Neural progenitor cell (in vitro differentiated cells): ENCODE measurements at regions not wholly inside any gene's neighbourhood (a gene's known extent, or its start where the extent isn't known, plus 50 kb on each side); places are given as distances from the start of the nearest gene placed in this dataset.

Source experiments
- DNase-seq: peaks from one replicate; pipeline ENCODE4 v3.0.0-alpha.2; 2016; ENCODE audit warnings: low spot score
- H2AFZ ChIP-seq: fragments of 200-600 bp; sonication (generic); replicated peaks from 2 replicates; pipeline ENCODE4 v1.6.1; 2016; ENCODE audit warnings: antibody characterized with exemption
- H3F3A ChIP-seq: fragments of 200-600 bp; sonication (generic); 2 replicates; pipeline ENCODE4 v1.6.1; 2016; ENCODE audit warnings: antibody characterized with exemption, low read depth
- H3K27ac ChIP-seq: fragments of 200-600 bp; sonication (generic); 2 replicates; pipeline ENCODE4 v1.5.1; 2016; ENCODE audit warnings: mild to moderate bottlenecking
- H3K27me3 ChIP-seq: fragments of 200-600 bp; sonication (generic); 2 replicates; pipeline ENCODE4 v1.6.1; 2016; ENCODE audit warnings: mild to moderate bottlenecking, moderate library complexity
- H3K36me3 ChIP-seq: fragments of 200-600 bp; sonication (generic); 2 replicates; pipeline ENCODE4 v1.5.1; 2016
- H3K4me1 ChIP-seq: fragments of 200-600 bp; sonication (generic); 2 replicates; pipeline ENCODE4 v1.6.1; 2016; ENCODE audit warnings: mixed run types
- H3K4me2 ChIP-seq: fragments of 200-600 bp; sonication (generic); 2 replicates; pipeline ENCODE4 v1.6.1; 2016
- H3K4me3 ChIP-seq: fragments of 200-600 bp; sonication (generic); 2 replicates; pipeline ENCODE4 v1.5.1; 2016
- H3K79me2 ChIP-seq: fragments of 200-600 bp; sonication (generic); 2 replicates; pipeline ENCODE4 v1.6.1; 2016; ENCODE audit warnings: low read depth
- H3K9ac ChIP-seq: fragments of 200-600 bp; sonication (generic); 2 replicates; pipeline ENCODE4 v1.6.1; 2016
- H3K9me3 ChIP-seq: fragments of 200-600 bp; sonication (generic); 2 replicates; pipeline ENCODE4 v1.5.1; 2016; ENCODE audit warnings: low read depth
- H4K20me1 ChIP-seq: fragments of 200-600 bp; sonication (generic); 2 replicates; pipeline ENCODE4 v1.6.1; 2016; ENCODE audit warnings: low read depth
- H3K27ac Mint-ChIP-seq: 3 replicates; pipeline ENCODE4 v1.8.0; 2021; ENCODE audit warnings: mixed read lengths
- H3K27me3 Mint-ChIP-seq: 2 replicates; pipeline ENCODE4 v1.8.0; 2022; ENCODE audit warnings: low read depth, mild to moderate bottlenecking, inconsistent platforms, moderate library complexity, mixed read lengths; ENCODE audit not compliant: insufficient read depth
- H3K36me3 Mint-ChIP-seq: 3 replicates; pipeline ENCODE4 v1.8.0; 2021; ENCODE audit warnings: mixed read lengths
- H3K4me1 Mint-ChIP-seq: 3 replicates; pipeline ENCODE4 v1.8.0; 2021; ENCODE audit warnings: mixed read lengths
- H3K4me3 Mint-ChIP-seq: 3 replicates; pipeline ENCODE4 v1.8.0; 2021; ENCODE audit warnings: mild to moderate bottlenecking, moderate library complexity, mixed read lengths
- H3K9me3 Mint-ChIP-seq: 3 replicates; pipeline ENCODE4 v1.8.0; 2020; ENCODE audit warnings: mixed read lengths
- CTCF ChIP-seq: fragments of 200-600 bp; sonication (generic); IDR thresholded peaks from 2 replicates; pipeline ENCODE4 v1.5.1; 2017; ENCODE audit warnings: antibody characterized with exemption, mild to moderate bottlenecking
- EZH2 ChIP-seq: fragments of 200-600 bp; sonication (generic); IDR thresholded peaks from 2 replicates; pipeline ENCODE4 v1.6.1; 2017; ENCODE audit warnings: antibody characterized with exemption, mild to moderate bottlenecking, moderate library complexity
- EZH2phosphoT487 ChIP-seq: fragments of 200-600 bp; sonication (generic); IDR thresholded peaks from 2 replicates; pipeline ENCODE4 v1.6.1; 2017; ENCODE audit warnings: antibody characterized with exemption

- no peak for DNase-seq
- TF ChIP-seq EZH2phosphoT487, result no peak
- no peak overlapping the region for H3K9ac ChIP-seq
- H3K9me3 ChIP-seq, result no peaks in the 10 kb centered on the region
- Mint-ChIP-seq H3K4me1 (no peaks in the 10 kb centered on the region), H3K4me3 (no peak overlapping the region), H3K9me3 (no peaks in the 10 kb centered on the region), H3K27me3 (no peaks in the 10 kb centered on the region), H3K36me3 (no peaks in the 10 kb centered on the region), H3K27ac (no peak overlapping the region)
- no peak overlapping the region for H3K27ac ChIP-seq
- H3K36me3 ChIP-seq, result no peaks in the 10 kb centered on the region
- H3K27me3 ChIP-seq, result no peaks in the 10 kb centered on the region
- no peaks in the 10 kb centered on the region for H3K4me1 ChIP-seq
- no peak overlapping the region for H3K4me2 ChIP-seq
- H4K20me1 ChIP-seq, result no peaks in the 10 kb centered on the region
- no peaks in the 10 kb centered on the region for H3K79me2 ChIP-seq
- no peak overlapping the region for H3K4me3 ChIP-seq
- no peaks in the 10 kb centered on the region for H3F3A ChIP-seq
- H2AFZ ChIP-seq, result no peak overlapping the region
These were observed 178.9 kb upstream of the FANCL start for GRCh38 chr2:58419983-58420382.

GRCh38 chr2:58416696-58417095, 175.6 kb upstream of the FANCL start:
- no peaks in the 10 kb centered on the region for H3K27me3 Mint-ChIP-seq

GRCh38 chr2:58414506-58414905, 173.4 kb upstream of the FANCL start:
- Histone ChIP-seq H3K4me1 (no peaks in the 10 kb centered on the region), H3K27ac (no peak overlapping the region), H3K4me3 (no peak overlapping the region), H3K9me3 (no peaks in the 10 kb centered on the region), H3K9ac (no peak overlapping the region), H3K27me3 (no peaks in the 10 kb centered on the region), H3K79me2 (no peaks in the 10 kb centered on the region), H4K20me1 (no peaks in the 10 kb centered on the region), H3F3A (no peaks in the 10 kb centered on the region), H3K36me3 (no peaks in the 10 kb centered on the region), H3K4me2 (no peak overlapping the region), H2AFZ (no peak overlapping the region)
- TF ChIP-seq EZH2phosphoT487 (no peak), CTCF (no peak), EZH2 (no peak)
- Mint-ChIP-seq H3K9me3 (no peaks in the 10 kb centered on the region), H3K4me1 (no peaks in the 10 kb centered on the region), H3K4me3 (no peak overlapping the region), H3K36me3 (no peaks in the 10 kb centered on the region), H3K27me3 (no peaks in the 10 kb centered on the region), H3K27ac (no peak overlapping the region)
- DNase-seq, result no peak

More at GRCh38 chr2:58416696-58417095, 175.6 kb upstream of the FANCL start:
- no peaks in the 10 kb centered on the region for H3K36me3 Mint-ChIP-seq
- H4K20me1 ChIP-seq, result no peaks in the 10 kb centered on the region
- H3K4me3 ChIP-seq, result no peak overlapping the region
- H3K4me3 Mint-ChIP-seq, result no peak overlapping the region
- H3K27ac Mint-ChIP-seq, result no peak overlapping the region
- DNase-seq, result no peak
- no peaks in the 10 kb centered on the region for H3K4me1 Mint-ChIP-seq
- no peaks in the 10 kb centered on the region for H3K36me3 ChIP-seq
- no peak overlapping the region for H3K27ac ChIP-seq
- TF ChIP-seq CTCF, result no peak
- TF ChIP-seq EZH2phosphoT487, result no peak
- no peak for TF ChIP-seq EZH2
- no peaks in the 10 kb centered on the region for H3K79me2 ChIP-seq
- H3K27me3 ChIP-seq, result no peaks in the 10 kb centered on the region
- H3K9me3 Mint-ChIP-seq, result no peaks in the 10 kb centered on the region
- no peak overlapping the region for H2AFZ ChIP-seq
- no peak overlapping the region for H3K9ac ChIP-seq
- H3K4me2 ChIP-seq, result no peak overlapping the region
- no peaks in the 10 kb centered on the region for H3K9me3 ChIP-seq
- no peaks in the 10 kb centered on the region for H3F3A ChIP-seq
- no peaks in the 10 kb centered on the region for H3K4me1 ChIP-seq

GRCh38 chr2:58410549-58410948, 169.4 kb upstream of the FANCL start:
- no peak for DNase-seq
- Histone ChIP-seq H3K9ac (no peak overlapping the region), H3K79me2 (no peaks in the 10 kb centered on the region), H3K4me2 (no peak overlapping the region), H3K27ac (no peak overlapping the region), H3K9me3 (no peaks in the 10 kb centered on the region), H4K20me1 (no peaks in the 10 kb centered on the region), H3K36me3 (no peaks in the 10 kb centered on the region), H3K27me3 (no peaks in the 10 kb centered on the region), H3F3A (no peaks in the 10 kb centered on the region), H3K4me1 (no peaks in the 10 kb centered on the region), H3K4me3 (no peak overlapping the region), H2AFZ (no peak overlapping the region)
- no peaks in the 10 kb centered on the region for H3K9me3 Mint-ChIP-seq
- H3K4me3 Mint-ChIP-seq, result no peak overlapping the region
- no peak for TF ChIP-seq CTCF
- TF ChIP-seq EZH2phosphoT487, result no peak
- TF ChIP-seq EZH2, result no peak
- no peaks in the 10 kb centered on the region for H3K36me3 Mint-ChIP-seq
- H3K4me1 Mint-ChIP-seq, result no peaks in the 10 kb centered on the region
- peaks cover 2% of the 10 kb centered on the region for H3K27me3 Mint-ChIP-seq
- H3K27ac Mint-ChIP-seq, result no peak overlapping the region
